HEK293 (cell line): ENCODE measurements at regions not wholly inside any gene's neighbourhood (a gene's known extent, or its start where the extent isn't known, plus 50 kb on each side); places are given as distances from the start of the nearest gene placed in this dataset.

Experiments used
- HOXA7 ChIP-seq: sonication (generic); formaldehyde crosslinking; IDR thresholded peaks from 2 replicates; pipeline ENCODE4 v1.8.1; 2022; ENCODE audit warnings: missing genetic modification reagents, borderline replicate concordance
- TRIM28 ChIP-seq: IDR thresholded peaks from 2 replicates; pipeline ENCODE4 v1.6.1; 2011; ENCODE audit warnings: low read length, control low read depth, borderline replicate concordance
- YY1 ChIP-seq: fragments of 450-650 bp; formaldehyde crosslinking; IDR thresholded peaks from 2 replicates; pipeline ENCODE4 v1.5.1; 2018; ENCODE audit warnings: missing biosample characterization, missing genetic modification characterization
- ZNF121 ChIP-seq: fragments of 450-650 bp; formaldehyde crosslinking; IDR thresholded peaks from 2 replicates; pipeline ENCODE4 v1.5.1; 2016; ENCODE audit warnings: missing biosample characterization, missing genetic modification characterization
- ZNF133 ChIP-seq: fragments of 450-650 bp; formaldehyde crosslinking; IDR thresholded peaks from 2 replicates; pipeline ENCODE4 v1.5.1; 2016; ENCODE audit warnings: missing biosample characterization, missing genetic modification characterization
- ZNF174 ChIP-seq: fragments of 450-650 bp; formaldehyde crosslinking; IDR thresholded peaks from 2 replicates; pipeline ENCODE4 v1.5.0; 2017; ENCODE audit warnings: missing biosample characterization, mild to moderate bottlenecking, missing genetic modification characterization
- ZNF274 ChIP-seq, 2 experiments: fragments of 200-500 bp in 1 of 2; fragments of 450-650 bp in 1 of 2; sonication (Bioruptor generic) in 1 of 2; formaldehyde crosslinking in 1 of 2; IDR thresholded peaks; 2 replicates each; pipeline versions ENCODE4 v1.5.1 to v1.6.1; 2014 to 2016; ENCODE audit warnings: borderline replicate concordance in 1 of 2, inconsistent platforms in 1 of 2, low read length in 1 of 2, missing biosample characterization in 1 of 2, missing genetic modification characterization in 1 of 2
- ZNF292 ChIP-seq: fragments of 450-650 bp; formaldehyde crosslinking; IDR thresholded peaks from 2 replicates; pipeline ENCODE4 v1.5.1; 2016; ENCODE audit warnings: low read depth, missing biosample characterization, missing genetic modification characterization, borderline replicate concordance
- ZNF423 ChIP-seq: fragments of 450-650 bp; formaldehyde crosslinking; IDR thresholded peaks from 2 replicates; pipeline ENCODE4 v1.5.1; 2016; ENCODE audit warnings: missing biosample characterization, missing genetic modification characterization
- ZNF747 ChIP-seq: fragments of 450-650 bp; formaldehyde crosslinking; IDR thresholded peaks from 2 replicates; pipeline ENCODE4 v1.5.1; 2016; ENCODE audit warnings: missing biosample characterization, missing genetic modification characterization
- ZSCAN23 ChIP-seq: fragments of 450-650 bp; formaldehyde crosslinking; IDR thresholded peaks from 2 replicates; pipeline ENCODE4 v1.5.1; 2016; ENCODE audit warnings: missing biosample characterization, missing genetic modification characterization
- TF ChIP-seq, protein P1 (sequence below): fragments of 450-650 bp; formaldehyde crosslinking; IDR thresholded peaks from 2 replicates; pipeline ENCODE4 v1.5.1; 2016; ENCODE audit warnings: missing biosample characterization, missing genetic modification characterization

DNA sequence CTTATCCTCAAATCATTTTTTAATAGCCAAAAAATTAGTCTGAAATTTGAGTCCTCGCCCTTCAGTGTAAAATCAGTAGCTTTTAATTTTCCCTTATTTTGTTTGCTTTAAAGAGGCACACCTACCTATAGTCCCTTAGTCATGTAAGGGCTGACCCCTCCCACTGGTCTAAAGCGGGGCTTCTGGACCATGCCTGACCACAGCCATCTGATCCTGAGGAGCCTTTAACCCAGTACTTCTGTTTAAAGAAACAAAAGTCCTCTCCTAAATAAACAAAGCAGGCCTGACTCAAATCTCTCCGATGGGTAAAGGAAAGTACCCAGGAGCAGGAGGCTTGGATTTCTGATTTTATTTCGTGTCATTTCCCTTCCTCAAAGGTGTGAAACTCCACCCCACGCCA is 92.0 kb upstream of the CCL2 start:
- TF ChIP-seq ZNF274 (IDR thresholded peaks at IDR 0.05; ENCODE audit: low read length) (no peak), ZNF274 (tag by site-specific recombination; IDR thresholded peaks at IDR 0.05; ENCODE audit: borderline replicate concordance) (no peak), ZNF292 (tag by site-specific recombination) (no peak), ZNF423 (tag by site-specific recombination) (no peak), ZNF133 (tag by site-specific recombination) (no peak), YY1 (no peak), HOXA7 (CRISPR knock-in tag) (no peak), ZSCAN23 (tag by site-specific recombination) (no peak), TRIM28 (no peak), ZNF174 (tag by site-specific recombination) (no peak), ZNF121 (tag by site-specific recombination) (no peak), ZNF747 (no peak)
- TF ChIP-seq, protein P1, sequence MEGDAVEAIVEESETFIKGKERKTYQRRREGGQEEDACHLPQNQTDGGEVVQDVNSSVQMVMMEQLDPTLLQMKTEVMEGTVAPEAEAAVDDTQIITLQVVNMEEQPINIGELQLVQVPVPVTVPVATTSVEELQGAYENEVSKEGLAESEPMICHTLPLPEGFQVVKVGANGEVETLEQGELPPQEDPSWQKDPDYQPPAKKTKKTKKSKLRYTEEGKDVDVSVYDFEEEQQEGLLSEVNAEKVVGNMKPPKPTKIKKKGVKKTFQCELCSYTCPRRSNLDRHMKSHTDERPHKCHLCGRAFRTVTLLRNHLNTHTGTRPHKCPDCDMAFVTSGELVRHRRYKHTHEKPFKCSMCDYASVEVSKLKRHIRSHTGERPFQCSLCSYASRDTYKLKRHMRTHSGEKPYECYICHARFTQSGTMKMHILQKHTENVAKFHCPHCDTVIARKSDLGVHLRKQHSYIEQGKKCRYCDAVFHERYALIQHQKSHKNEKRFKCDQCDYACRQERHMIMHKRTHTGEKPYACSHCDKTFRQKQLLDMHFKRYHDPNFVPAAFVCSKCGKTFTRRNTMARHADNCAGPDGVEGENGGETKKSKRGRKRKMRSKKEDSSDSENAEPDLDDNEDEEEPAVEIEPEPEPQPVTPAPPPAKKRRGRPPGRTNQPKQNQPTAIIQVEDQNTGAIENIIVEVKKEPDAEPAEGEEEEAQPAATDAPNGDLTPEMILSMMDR (tag by site-specific recombination), result no peak
